AG04450 (cell line): ENCODE measurements at regions not wholly inside any gene's neighbourhood (a gene's known extent, or its start where the extent isn't known, plus 50 kb on each side); places are given as distances from the start of the nearest gene placed in this dataset.

Source experiments
- CTCF ChIA-PET: fragments of 300-600, 350-600 bp; formaldehyde crosslinking; extraction: SDS; loops from one replicate; lab custom pipeline; 2022; ENCODE audit warnings: antibody characterized with exemption, inconsistent platforms; lab: Charles Lee
- POLR2A ChIA-PET: fragments of 350-600 bp; formaldehyde crosslinking; extraction: SDS; loops from one replicate; lab custom pipeline; 2021; ENCODE audit warnings: antibody characterized with exemption, inconsistent platforms; lab: Yijun Ruan, JAX
- DNase-seq: peaks from one replicate; pipeline ENCODE4 v3.0.0-alpha.2; 2011; ENCODE audit warnings: low read depth, low spot score
- H3K27ac ChIP-seq: one replicate; pipeline ENCODE4 v1.5.1; 2012; ENCODE audit warnings: low read depth, low read length, control low read depth
- H3K27me3 ChIP-seq: one replicate; pipeline ENCODE4 v1.6.0; 2012; ENCODE audit warnings: low read length; ENCODE audit not compliant: control insufficient read depth, insufficient read depth
- H3K4me3 ChIP-seq: 2 replicates; pipeline ENCODE4 v1.5.1; 2011; ENCODE audit warnings: mild to moderate bottlenecking, low read depth, low read length, control low read depth
- H3K9me3 ChIP-seq: 2 replicates; pipeline ENCODE4 v1.5.1; 2012; ENCODE audit warnings: low read length; ENCODE audit not compliant: control insufficient read depth, insufficient read depth
- TF ChIP-seq, protein P1 (sequence below): IDR thresholded peaks from 2 replicates; pipeline ENCODE4 v1.5.1; 2011; ENCODE audit warnings: low read depth, low read length, control low read depth, inconsistent platforms

DNA sequence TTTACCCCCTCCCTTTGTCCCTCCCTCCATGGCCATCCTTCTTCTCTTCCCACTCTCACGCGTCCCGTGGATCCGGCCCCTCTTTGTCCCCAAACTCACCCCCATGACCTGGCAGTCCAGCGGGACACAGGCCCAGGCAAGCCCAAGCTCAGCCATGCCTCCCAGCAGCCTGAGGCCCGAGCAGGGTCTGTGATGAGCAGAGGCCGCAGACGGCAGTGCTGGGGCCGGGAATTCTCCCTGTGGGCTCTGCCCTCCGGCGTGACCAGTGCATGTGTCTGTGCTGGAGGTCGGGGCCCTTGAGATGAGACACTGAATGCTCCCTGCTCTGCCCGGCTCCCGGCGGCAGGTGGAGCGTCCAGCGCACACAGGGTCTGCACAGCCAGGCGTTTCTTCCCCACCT lies 237.9 kb downstream of the BRD1 start:
- no peak for DNase-seq
- Histone ChIP-seq H3K4me3 (no peak overlapping the region), H3K27ac (no peak overlapping the region), H3K9me3 (peaks cover 84% of the 10 kb centered on the region), H3K27me3 (no peaks in the 10 kb centered on the region)
- ChIA-PET CTCF (no interaction called here), POLR2A (no interaction called here)
- TF ChIP-seq, protein P1, sequence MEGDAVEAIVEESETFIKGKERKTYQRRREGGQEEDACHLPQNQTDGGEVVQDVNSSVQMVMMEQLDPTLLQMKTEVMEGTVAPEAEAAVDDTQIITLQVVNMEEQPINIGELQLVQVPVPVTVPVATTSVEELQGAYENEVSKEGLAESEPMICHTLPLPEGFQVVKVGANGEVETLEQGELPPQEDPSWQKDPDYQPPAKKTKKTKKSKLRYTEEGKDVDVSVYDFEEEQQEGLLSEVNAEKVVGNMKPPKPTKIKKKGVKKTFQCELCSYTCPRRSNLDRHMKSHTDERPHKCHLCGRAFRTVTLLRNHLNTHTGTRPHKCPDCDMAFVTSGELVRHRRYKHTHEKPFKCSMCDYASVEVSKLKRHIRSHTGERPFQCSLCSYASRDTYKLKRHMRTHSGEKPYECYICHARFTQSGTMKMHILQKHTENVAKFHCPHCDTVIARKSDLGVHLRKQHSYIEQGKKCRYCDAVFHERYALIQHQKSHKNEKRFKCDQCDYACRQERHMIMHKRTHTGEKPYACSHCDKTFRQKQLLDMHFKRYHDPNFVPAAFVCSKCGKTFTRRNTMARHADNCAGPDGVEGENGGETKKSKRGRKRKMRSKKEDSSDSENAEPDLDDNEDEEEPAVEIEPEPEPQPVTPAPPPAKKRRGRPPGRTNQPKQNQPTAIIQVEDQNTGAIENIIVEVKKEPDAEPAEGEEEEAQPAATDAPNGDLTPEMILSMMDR, result no peak

DNA sequence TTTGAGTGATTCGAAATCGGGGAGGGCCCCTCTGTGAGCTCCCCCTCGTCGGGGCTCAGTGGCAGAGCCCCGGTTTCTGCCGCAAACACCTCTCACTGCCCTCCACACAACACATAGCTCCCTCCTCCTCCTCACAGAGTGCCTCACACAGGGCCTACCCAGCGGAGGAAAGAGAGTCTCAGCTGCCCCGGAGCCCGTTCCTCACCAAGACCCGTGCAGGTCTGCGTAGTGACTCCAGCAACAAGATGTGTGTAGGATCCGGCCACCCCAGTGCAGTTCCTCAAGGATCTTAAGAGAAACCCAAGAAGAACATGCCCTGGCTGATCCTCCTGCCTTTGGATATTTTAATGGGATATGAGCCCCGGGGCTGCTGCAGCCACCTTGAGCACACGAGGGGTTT lies 238.4 kb downstream of the BRD1 start:
- Histone ChIP-seq H3K9me3 (peaks cover 87% of the 10 kb centered on the region), H3K27me3 (no peaks in the 10 kb centered on the region), H3K27ac (no peak overlapping the region), H3K4me3 (no peak overlapping the region)
- TF ChIP-seq, protein P1, result no peak
- DNase-seq, result no peak
- ChIA-PET CTCF (no interaction called here), POLR2A (no interaction called here)

DNA sequence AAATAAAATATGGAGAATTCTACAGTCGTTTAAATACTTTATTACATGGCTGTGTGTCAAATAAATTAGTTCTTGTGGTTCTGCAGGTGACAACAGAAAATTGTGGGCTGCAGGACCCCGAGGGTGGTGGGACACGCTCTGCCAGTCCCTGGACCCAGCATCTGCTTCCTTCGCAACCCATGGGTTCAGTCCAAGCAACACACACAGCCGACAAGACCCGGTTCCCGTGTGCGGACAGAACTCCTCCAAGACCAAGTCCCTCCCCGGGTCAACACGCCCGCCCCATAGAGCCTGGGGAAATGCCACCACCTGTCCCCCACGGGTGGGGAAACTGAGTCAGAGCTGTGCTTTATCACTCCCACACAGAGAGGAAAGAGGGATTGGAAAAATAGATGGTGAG lies 238.9 kb downstream of the BRD1 start:
- DNase-seq, result no peak
- no peak overlapping the region for H3K4me3 ChIP-seq
- POLR2A ChIA-PET, result no interaction called here
- TF ChIP-seq, protein P1, result no peak
- H3K27ac ChIP-seq, result no peak overlapping the region
- H3K27me3 ChIP-seq, result no peaks in the 10 kb centered on the region
- peaks cover 87% of the 10 kb centered on the region for H3K9me3 ChIP-seq
- CTCF ChIA-PET, result no interaction called here

DNA sequence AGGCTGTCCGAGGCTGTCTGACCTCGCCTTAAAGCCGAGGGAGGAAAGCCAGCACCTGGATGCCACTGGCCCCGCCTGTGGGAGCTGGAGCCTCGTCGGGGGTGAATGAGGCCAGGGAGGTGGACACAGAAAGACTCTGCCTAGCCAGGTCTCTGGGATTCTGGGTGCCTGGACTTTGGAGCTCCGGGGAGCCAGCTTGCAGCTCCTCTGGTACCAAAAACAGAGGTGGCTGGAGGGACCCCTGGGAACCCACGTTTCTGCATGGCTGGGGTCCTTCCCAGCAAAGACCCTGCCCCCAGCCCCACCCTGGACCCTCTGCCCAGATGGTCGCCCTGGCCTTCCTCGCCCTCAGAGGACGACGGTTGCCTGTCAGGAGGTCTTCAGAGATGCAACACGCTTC lies 239.7 kb downstream of the BRD1 start:
- TF ChIP-seq, protein P1, result no peak
- H3K27ac ChIP-seq, result no peak overlapping the region
- DNase-seq, result no peak
- H3K4me3 ChIP-seq, result no peak overlapping the region
- H3K9me3 ChIP-seq, result peaks cover 87% of the 10 kb centered on the region
- CTCF ChIA-PET, result no interaction called here
- H3K27me3 ChIP-seq, result no peaks in the 10 kb centered on the region
- POLR2A ChIA-PET, result no interaction called here

DNA sequence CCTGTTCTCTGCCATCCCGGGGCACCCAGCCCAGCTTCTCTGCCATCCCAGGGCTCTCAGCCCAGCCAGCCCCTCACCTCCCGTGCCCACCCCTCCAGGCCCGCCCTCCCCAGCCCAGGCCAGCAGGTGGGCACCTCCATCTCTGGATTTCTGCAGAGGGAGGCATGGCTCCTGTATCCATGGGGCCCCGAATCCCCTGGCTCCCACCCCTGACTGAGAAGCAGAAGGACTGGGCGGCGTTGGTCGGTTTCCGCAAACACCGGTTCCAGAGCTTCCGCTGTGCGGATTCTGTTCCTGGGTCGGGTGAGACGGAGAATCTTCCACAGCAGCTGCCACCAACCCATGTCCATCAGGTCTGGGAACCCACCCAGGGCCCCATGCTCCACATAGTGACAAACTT lies 240.3 kb downstream of the BRD1 start:
- no peaks in the 10 kb centered on the region for H3K27me3 ChIP-seq
- CTCF ChIA-PET, result no interaction called here
- TF ChIP-seq, protein P1, result no peak
- POLR2A ChIA-PET, result no interaction called here
- peaks cover 88% of the 10 kb centered on the region for H3K9me3 ChIP-seq
- H3K27ac ChIP-seq, result no peak overlapping the region
- no peak overlapping the region for H3K4me3 ChIP-seq
- no peak for DNase-seq
